M059J (cell line): ENCODE measurements at regions not wholly inside any gene's neighbourhood (a gene's known extent, or its start where the extent isn't known, plus 50 kb on each side); places are given as distances from the start of the nearest gene placed in this dataset.
A peak's percentile ranks its signal among the peaks of the same experiment; 100 is the strongest.

Experiments
- DNase-seq: peaks from one replicate; pipeline ENCODE4 v3.0.0-alpha.2; 2012; ENCODE audit warnings: low read depth

- DNase-seq, result no peak
Measured at GRCh38 chr10:74760086-74760979, 66.1 kb upstream of the KAT6B start.

- no peak for DNase-seq
Measured at GRCh38 chr10:74763934-74764591, 62.3 kb upstream of the KAT6B start.

GRCh38 chr10:74765465-74765975 is 60.9 kb upstream of the KAT6B start:
- no peak for DNase-seq

GRCh38 chr10:74766501-74766900 is 59.9 kb upstream of the KAT6B start:
- peak; percentile 59 for DNase-seq

GRCh38 chr10:74770400-74770799 is 56.0 kb upstream of the KAT6B start:
- no peak for DNase-seq

GRCh38 chr10:74771054-74771453 is 55.3 kb upstream of the KAT6B start:
- DNase-seq, result no peak

GRCh38 chr10:74775099-74775498 is 51.3 kb upstream of the KAT6B start:
- no peak for DNase-seq
